GM18508 (cell line): ENCODE measurements at regions not wholly inside any gene's neighbourhood (a gene's known extent, or its start where the extent isn't known, plus 50 kb on each side); places are given as distances from the start of the nearest gene placed in this dataset.

Source experiments
- ATAC-seq: cut with Tn5 transposase; IDR thresholded peaks from one replicate; pipeline ENCODE4 v1.9.1; 2021; ENCODE audit warnings: moderate number of reproducible peaks; ENCODE audit not compliant: insufficient read depth, unreplicated experiment

DNA sequence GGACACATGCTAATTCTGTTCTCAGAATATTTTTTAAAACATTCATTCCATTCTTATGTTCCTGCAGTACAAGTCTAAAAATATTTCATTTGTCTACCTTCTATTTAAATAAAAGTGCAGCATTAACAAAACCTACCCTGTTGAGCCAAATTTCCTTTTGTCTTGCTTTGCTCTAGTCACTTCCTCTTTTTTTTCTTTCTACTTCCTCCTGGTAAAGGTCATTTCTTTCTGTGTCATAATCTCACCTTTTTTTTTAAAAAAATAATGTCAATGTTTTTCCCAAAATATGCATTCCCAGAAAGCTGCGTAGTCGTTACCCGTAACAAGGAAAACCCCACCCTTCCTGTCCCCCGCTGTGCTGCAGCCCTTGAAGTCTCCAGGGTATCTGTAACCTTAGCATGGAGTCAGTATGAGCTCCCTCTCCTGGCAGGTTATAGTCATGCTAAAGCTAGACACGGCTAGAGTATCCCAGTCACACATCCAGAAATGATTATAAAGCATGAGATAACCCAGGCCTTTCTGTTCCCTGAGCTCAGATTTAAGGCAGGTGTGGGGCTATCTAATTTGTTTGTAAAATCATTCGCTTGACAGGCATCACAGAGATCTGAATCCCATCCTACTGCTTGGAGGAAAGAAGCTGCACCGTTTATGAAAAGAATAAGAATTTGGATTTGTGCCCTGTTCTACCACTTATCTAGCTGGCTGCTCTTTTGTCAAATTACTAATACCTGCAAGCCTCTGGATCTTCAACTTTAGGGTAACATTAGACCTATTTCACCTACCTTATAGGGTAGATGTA is 51.1 kb upstream of the EED start:
- peak; percentile 72 for ATAC-seq

DNA sequence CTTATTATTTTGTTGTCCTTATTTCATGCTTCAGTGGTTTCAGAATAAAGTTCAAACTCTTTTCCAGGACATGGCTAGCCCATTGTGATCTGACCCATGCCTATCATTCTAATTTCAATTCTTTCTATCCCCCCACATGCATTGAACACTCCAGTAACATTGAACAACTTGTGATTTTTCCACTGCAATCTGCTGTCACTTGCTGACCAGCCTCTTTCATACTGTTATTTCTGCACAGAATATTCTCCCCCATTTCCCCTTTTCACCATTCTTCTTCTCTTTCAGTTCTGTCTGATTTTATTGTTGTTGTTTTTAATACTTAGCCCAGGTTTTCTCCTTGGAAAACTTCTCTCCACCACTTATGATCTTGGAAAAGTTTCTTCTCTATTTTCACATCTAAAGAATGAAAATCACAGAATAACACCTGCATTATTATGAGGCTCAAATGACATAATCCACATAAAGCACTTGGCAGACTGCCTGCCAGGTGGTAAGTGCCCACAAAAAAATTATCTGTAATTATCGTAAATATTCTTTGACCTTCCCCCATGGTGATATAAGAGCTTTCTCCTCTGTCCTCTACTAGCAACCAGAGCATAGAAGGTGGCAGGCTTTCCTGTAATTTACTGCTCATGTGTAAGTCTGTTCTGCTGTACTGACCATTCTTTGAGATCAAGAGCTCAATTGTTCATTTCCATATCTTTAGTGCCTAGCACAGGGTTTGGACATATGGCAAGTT is 51.9 kb upstream of the EED start:
- no peak for ATAC-seq

DNA sequence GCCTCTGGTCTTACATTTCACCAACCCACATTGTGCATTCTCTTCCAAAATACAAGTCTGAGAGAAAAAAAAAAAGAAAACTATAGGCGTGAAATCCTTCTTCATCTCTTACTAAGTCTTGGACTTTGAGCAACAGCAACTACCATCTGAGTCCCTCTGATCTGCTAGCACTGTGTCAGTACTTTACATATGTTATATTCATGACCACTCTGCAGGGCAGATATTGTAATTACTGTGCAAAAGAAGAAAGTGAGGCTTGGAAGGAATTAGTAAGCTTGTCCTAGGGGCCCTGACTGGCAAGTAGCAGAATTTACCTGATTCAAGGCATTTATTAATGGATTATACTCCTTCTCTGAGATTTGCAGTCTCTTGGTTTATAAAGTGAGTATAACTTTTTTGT is 52.7 kb upstream of the EED start:
- ATAC-seq = no peak

DNA sequence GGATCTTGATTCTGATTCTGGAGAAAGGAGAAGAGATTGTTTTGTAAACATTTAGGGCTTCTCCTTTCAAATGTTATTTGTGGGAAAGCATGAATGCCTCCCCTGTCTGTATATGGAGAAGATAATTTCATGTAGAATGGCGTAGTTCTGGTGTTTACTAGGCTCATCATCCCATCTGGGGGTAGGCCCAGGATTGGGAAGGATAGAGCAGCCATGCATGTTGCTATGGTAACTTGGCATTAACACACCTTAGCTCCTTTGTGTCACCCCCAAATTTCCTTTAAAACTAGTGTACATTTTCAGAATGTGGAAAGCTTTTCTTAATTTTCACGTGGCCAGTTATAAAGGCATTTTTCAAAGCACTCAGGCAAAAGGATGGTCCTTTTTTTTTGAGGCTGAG is 57.5 kb upstream of the EED start:
- ATAC-seq = no peak

DNA sequence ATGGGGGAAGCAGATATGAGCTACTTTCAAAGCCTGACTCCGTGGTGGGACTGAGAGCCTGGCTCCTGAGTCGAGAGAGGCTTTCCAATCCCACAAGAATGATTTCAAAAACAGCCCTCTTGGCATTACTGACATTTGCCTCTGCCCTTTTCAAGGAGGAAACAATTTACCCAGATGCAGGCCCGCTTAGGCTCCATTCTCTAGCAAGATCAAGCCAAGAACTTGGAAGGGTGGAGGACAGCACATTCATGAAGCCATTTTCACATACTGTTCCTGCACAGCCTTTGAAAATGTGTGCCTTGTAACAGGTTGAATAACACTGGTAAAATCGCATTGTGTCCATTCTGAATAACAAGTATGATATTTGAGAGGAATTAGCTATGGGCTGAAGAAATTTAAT is 58.2 kb upstream of the EED start:
- no peak for ATAC-seq

DNA sequence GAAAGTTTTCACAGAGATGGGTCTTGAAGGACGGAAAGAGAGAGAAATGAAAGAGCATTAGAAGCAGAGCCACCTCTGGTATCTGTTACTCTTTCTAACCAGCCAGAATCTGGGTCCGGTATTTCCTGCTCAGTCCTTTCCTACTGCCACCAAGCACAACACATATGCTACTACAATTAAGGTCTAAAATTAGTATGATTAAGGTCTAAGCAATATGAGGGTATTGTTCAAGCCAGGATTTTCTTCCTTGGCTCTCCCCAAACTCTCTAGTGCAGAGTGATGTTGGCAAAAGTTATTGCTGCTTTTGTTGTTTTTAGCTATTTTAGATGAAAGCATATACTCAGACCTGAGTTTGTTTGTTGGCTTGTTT is 59.2 kb upstream of the EED start:
- no peak for ATAC-seq

DNA sequence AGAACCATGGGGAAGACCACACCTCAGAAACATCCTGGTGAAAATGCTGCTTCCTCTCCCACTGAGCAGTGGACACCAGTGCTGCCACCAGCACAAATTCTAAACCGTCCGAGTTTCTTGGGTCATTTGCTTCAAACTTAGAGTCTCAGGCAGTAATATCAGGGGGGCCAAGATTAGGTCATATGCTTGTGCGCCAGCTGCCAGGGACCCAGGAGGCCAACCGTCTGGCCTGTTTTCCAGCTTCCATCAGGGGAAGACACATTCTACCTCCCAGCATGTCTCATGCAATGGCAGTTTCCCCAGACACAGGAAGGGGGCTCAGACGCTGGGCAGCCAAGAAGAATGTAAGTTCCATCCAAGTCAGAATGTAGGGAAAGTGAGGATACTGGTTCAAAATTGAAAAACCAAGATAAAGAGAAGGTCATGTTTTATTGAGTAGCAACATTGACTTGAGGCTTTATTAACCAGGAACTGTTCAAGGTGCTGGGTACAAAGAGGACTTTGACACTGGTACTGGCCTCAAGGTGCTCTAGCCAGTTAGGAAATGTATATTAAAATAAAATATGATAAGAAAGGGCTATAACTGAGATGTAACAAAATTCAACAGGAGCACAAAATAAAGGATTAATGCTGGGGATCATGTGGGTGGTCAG is 59.7 kb upstream of the EED start:
- no peak for ATAC-seq

DNA sequence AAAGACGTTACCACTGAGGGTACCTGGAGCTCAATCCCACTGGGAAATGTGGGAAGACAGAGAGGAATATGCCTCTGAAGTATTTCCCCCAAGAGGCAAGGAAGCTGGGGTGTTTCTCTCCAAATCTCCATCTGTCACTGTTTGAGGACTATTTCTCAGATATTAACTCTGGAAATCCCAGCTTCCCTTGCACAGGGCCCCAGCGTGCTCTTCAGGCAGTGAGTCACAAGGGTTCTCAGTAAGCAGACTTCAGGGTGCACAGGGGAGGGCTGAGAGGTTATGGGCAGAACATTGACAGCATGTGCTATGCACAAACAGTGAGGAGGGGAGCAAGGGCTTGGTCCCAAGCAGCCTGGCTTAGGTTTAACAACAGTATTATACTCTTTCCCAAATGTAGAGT is 60.9 kb upstream of the EED start:
- no peak for ATAC-seq

DNA sequence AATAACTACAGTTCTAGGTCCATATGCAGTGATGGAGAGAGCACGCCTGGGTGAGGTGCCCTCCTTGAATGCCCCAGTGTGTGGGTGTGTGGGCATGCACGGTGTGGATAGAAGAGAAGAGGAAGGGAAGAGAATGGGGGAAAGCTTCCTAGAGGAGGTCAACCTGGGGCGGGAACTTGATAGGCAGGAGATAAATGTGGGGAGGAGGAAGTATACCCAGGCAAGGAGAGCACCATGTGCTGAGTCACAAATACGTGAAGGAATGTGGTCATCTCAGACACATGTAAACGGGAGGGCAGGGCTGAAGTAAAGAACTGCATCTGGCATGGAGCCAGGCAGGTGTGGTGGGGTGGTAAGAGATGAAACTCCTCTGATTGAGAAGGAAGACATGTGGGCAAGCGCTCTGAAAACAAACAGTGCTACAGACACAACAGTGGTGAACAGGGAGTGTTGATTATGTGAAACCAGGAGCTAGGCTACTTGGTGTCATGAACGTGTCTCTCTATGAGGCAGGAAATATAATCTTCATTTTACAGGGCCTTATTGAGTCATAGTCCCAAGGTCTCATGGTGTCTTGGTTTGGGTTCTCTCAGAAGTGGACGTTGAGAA is 61.5 kb upstream of the EED start:
- ATAC-seq = peak; percentile 58

DNA sequence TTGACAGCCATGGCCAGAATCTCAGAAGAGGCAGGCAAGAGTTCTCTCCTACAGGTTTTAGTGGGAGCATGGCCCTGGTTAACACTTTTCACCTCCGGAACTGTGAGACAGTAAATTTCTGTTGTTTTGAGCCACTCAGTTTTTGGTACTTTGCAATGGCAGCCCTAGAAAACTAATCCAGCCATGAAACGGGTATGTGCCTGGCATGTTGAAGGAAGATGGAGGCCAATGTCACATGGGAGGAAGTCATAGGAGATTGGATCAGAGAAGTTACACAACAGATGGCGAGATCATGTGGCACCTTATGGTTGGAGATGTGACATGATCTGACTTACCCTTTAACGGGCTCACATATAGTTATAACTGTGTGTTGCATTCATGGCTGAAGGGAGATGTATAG is 63.2 kb upstream of the EED start:
- no peak for ATAC-seq

DNA sequence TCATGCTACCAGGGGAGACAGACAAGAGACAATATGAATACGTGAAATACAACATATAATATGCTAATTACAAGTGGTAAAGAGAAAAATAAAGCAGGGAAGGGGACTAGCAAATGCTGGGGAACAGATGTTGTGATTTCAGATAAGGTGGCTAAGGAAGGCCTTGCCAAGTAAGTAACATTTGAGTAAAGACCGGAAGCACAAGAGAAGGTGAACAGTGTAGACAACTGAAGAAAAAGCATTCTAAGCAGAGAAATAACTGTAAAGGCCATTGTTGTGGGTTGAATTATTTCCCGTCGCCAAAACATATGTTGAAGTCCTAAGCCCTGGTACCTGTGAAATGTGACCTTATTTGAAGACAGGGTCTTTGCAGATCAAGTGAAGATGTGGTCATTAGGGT is 63.7 kb upstream of the EED start:
- no peak for ATAC-seq

DNA sequence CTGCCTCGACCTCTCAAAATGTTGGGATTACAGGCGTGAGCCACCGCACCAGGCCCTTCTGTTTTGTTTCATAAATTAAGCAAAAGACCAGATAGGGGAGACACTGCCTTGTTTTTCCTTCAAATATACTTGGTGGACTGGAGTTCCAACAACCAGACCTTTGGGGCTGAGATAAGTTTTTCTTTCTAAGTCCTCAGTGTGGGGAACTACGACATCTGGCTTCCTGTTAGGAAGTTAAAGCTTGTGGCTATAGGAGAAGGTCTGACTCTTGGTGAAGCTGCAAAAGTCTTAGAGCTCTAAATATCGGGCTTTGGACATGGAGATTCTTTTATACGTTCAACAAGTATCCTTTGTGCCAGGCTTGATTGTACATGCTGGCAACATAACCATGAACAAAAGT is 64.1 kb upstream of the EED start:
- no peak for ATAC-seq

DNA sequence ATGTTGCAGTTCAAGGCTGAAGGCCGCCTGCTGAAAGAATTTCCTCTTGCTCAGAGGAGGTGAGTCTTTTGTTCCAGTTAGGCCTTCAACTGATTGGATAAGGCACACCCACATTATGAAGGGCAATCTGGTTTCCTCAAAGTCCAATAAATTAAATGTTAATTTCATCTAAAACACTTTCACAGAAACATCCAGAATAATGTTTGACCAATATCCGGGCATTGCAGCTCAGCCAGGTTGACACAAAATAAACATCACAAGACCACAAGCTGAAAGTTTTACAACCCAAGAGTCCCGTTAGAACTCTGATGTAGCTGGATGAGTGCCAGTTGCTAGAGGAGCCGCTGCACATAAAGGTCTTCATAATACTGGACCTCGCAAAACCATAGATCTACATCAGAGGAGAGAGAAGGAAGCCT is 64.9 kb upstream of the EED start:
- no peak for ATAC-seq

DNA sequence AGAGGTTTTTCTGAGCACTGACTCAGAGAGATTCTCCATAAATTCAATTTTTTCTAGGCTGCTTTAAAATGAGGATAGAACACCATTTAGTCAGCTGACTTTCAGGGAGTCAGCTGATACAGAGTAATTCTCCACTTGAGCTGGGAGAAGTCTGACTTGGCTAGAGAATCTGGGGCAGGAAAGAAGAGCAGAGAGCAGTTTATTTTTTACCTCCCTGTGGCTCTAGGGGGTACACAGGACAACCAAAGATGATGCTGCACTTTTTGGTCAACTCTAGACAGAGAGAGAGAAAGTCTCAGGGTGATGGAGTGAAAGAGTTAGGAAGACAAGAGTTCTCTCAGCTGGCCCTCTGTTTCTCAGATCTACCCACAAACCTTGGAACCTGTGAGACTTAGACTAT is 67.3 kb upstream of the EED start:
- ATAC-seq = no peak

DNA sequence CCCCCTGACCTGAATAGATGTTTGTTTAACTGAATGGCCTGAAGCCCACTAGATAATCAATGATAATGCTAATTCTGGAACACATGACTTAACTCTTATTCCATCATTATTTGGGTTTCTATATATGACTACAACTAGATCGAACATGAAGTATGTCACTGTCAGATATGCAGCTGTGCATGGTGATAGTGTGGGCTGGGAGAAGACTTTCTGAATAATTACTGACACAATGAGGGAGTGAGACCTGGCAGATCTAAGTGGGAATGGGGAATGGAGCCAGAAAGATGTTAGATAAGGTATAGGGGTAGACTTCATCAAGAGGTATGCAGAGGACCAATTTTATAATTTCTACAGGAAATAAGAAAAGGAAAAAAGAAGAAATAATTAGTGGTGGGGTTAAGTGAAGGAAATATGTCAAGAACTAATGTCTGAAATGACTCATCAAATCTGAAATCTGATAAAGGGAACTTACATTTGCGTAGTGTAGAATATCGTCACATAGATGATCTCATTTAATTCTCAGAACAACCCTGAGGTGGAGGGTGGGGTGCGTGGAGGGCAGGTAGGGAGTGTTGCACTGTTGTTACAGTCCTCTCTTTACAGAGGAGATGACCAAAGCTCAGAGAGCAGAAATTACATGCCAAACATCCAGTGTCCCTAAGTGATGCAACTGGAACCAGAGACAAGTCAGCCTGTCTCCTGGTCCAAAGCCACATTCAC is 68.2 kb upstream of the EED start:
- ATAC-seq = peak; percentile 65

DNA sequence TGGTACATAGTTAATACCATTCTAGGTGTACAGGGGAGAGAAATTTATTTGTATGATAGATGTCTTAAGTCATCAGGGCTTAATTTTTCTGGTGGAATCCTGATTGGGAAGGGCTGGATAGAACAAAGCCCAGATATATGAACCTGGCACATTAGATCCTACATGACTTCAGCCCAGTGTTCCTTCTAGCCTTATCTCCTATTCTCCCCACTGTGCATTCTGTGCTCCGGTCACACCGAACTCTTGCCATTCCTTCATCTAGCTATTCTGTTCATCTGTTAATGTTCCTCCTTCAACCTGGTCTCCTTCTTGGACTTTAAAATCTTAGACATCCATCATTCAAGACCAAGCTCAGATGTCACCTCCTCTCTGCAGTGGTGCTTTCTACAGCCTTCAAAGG is 68.9 kb upstream of the EED start:
- ATAC-seq = no peak

DNA sequence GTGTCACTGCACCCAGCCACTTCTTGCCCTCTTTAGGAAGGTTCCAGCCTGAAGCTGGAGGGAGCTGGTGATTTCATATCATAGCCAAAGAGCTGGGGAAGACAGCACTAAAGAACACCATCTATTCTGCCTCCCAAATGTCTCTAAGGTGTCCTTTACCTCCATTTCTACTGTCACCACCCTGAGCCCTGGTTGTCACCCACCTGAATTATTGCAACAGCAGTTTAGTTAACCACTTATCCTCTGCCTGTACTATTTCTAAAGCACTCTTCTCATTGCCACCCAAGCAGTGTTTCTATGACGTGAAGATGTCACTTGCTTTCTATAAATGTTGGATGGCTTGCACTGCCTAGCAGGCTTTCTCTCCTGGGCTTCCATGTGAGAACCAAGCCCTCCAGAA is 69.4 kb upstream of the EED start:
- ATAC-seq = no peak

DNA sequence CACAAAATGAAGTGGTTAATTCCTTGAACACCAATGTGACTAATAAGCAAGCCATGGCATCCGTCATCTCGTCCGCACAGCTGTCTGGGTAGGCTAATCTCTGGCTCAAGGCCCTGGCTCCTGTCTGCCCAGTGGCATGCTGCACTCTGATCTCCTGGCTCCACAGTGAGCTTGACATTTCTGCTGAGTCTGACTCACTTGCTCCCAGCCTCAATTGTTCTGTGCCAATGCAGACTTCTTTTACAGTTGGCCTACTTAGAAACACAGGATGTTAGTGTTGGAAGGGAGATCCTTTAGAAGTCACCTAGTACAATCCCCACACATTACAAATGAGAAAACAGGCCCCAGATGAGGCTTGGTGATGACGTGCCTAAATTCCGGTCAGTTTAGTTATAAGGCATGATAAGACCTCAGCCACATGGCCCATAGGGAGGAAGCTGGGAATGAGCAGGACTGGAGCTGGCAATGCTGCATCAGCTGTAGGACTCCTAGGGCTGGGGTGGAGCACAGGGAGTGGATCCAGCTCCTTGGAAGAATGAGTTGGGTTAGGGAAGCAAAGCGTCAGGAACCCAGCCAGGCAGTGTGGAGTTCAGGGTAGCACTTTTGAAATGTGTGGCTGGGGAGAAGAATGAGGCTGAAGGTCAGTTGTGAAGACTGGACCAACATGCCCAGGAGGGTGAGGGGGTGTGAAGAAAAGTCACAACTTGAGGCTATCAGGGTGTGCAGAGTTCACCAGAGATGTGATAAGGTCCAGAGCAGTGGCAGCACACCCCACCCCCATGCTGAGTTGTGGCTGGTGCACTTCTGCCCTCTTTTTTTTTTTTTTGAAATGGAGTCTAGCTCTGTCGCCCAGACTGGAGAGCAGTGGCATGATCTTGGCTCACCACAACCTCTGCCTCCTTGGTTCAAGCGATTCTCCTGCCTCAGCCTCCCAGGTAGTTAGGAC is 70.2 kb upstream of the EED start:
- no peak for ATAC-seq

DNA sequence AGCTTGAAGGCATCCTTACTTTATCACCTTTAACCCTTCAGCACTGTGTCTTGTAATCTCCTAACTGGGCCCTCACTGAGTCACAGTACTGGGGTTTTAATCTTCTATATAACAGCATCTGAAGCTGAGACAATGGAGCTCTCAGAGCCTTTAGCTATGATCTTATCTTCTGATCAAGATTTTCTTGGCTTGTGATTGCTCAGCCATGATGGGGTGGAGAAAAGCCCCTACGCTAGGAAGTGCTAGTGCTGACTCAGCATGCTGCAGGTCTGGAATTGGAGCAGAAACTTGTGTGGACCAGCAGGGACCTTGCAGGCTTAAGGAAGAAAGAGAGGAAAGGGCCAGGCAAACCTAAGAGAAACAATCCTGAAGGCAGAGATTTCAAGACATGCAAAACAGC is 71.7 kb upstream of the EED start:
- no peak for ATAC-seq
